IMR-90 (cell line): ENCODE measurements at regions not wholly inside any gene's neighbourhood (a gene's known extent, or its start where the extent isn't known, plus 50 kb on each side); places are given as distances from the start of the nearest gene placed in this dataset.
"Not testable (repeated sequence)": the region's sequence is repeated elsewhere in the genome, so short reads cannot be mapped to it uniquely, and the experiment has no call there.

Experiments
- CEBPB ChIP-seq: IDR thresholded peaks from 2 replicates; pipeline ENCODE4 v1.6.1; 2012; ENCODE audit warnings: low read depth, low read length, improper control_type of control experiment
- CHD1 ChIP-seq: IDR thresholded peaks from 2 replicates; pipeline ENCODE4 v1.6.1; 2012; ENCODE audit warnings: low read depth, low read length, improper control_type of control experiment
- FOS ChIP-seq: fragments of 150-350 bp; IDR thresholded peaks from 2 replicates; pipeline ENCODE4 v1.6.1; 2016; ENCODE audit warnings: low read depth, low read length
- MAFK ChIP-seq: IDR thresholded peaks from 2 replicates; pipeline ENCODE4 v1.6.1; 2012; ENCODE audit warnings: low read depth, low read length, improper control_type of control experiment
- MAZ ChIP-seq: IDR thresholded peaks from 2 replicates; pipeline ENCODE4 v1.6.1; 2012; ENCODE audit warnings: low read depth, mild to moderate bottlenecking, low read length, improper control_type of control experiment, moderate library complexity, borderline replicate concordance
- MXI1 ChIP-seq: IDR thresholded peaks from 2 replicates; pipeline ENCODE4 v1.6.1; 2012; ENCODE audit warnings: low read depth, mild to moderate bottlenecking, low read length, moderate library complexity, borderline replicate concordance
- NFE2L2 ChIP-seq: fragments of 150-350 bp; IDR thresholded peaks from 2 replicates; pipeline ENCODE4 v1.6.1; 2016; ENCODE audit warnings: low read depth, mild to moderate bottlenecking, low read length
- POLR2A ChIP-seq: IDR thresholded peaks from 2 replicates; pipeline ENCODE4 v1.6.1; 2012; ENCODE audit warnings: mild to moderate bottlenecking, low read depth, low read length
- RAD21 ChIP-seq: IDR thresholded peaks from 2 replicates; pipeline ENCODE4 v1.6.1; 2012; ENCODE audit warnings: low read length, improper control_type of control experiment
- RCOR1 ChIP-seq: IDR thresholded peaks from 2 replicates; pipeline ENCODE4 v1.6.1; 2012; ENCODE audit warnings: mild to moderate bottlenecking, low read length, improper control_type of control experiment; ENCODE audit not compliant: insufficient replicate concordance
- SMC3 ChIP-seq: fragments of 150-350 bp; IDR thresholded peaks from 2 replicates; pipeline ENCODE4 v1.6.1; 2016; ENCODE audit warnings: low read depth, mild to moderate bottlenecking, antibody characterized with exemption, low read length, moderate library complexity
- TF ChIP-seq, protein P1 (sequence below): conservative IDR thresholded peaks from 2 replicates; pipeline ENCODE4 v1.5.1; 2012; ENCODE audit warnings: mild to moderate bottlenecking, low read depth, low read length, improper control_type of control experiment
- TF ChIP-seq, protein P2 (sequence below): fragments of 150-350 bp; IDR thresholded peaks from 2 replicates; pipeline ENCODE4 v1.6.1; 2016; ENCODE audit warnings: low read depth, mild to moderate bottlenecking, low read length, moderate library complexity, borderline replicate concordance

DNA sequence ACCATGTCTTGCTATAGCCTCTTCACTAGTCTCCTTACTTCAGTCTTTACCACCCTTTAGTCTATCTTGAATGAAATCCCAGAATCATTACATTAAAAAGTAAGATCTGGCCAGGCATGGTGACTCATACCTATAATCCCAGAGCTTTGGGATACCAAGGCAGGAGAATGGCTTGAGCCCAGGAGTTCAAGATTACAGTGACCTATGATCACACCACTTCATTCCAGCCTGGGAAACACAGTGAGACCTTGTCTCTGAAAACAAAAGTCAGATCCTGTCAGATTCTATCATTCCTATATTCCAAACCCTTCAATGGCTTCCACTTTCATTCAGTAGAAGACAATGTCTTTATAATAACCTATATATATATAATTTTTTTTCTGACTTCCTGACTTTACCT lies 237.7 kb downstream of the UBE2NL start:
- TF ChIP-seq, protein P1, sequence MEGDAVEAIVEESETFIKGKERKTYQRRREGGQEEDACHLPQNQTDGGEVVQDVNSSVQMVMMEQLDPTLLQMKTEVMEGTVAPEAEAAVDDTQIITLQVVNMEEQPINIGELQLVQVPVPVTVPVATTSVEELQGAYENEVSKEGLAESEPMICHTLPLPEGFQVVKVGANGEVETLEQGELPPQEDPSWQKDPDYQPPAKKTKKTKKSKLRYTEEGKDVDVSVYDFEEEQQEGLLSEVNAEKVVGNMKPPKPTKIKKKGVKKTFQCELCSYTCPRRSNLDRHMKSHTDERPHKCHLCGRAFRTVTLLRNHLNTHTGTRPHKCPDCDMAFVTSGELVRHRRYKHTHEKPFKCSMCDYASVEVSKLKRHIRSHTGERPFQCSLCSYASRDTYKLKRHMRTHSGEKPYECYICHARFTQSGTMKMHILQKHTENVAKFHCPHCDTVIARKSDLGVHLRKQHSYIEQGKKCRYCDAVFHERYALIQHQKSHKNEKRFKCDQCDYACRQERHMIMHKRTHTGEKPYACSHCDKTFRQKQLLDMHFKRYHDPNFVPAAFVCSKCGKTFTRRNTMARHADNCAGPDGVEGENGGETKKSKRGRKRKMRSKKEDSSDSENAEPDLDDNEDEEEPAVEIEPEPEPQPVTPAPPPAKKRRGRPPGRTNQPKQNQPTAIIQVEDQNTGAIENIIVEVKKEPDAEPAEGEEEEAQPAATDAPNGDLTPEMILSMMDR, result not testable (repeated sequence)
- TF ChIP-seq POLR2A, CEBPB, RCOR1, FOS, CHD1, RAD21, MAFK, MAZ, NFE2L2, SMC3, MXI1: not testable (repeated sequence)
- TF ChIP-seq, protein P2, sequence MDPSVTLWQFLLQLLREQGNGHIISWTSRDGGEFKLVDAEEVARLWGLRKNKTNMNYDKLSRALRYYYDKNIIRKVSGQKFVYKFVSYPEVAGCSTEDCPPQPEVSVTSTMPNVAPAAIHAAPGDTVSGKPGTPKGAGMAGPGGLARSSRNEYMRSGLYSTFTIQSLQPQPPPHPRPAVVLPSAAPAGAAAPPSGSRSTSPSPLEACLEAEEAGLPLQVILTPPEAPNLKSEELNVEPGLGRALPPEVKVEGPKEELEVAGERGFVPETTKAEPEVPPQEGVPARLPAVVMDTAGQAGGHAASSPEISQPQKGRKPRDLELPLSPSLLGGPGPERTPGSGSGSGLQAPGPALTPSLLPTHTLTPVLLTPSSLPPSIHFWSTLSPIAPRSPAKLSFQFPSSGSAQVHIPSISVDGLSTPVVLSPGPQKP, result not testable (repeated sequence)
